Bronchial epithelial cell (primary cell): ENCODE measurements at regions not wholly inside any gene's neighbourhood (a gene's known extent, or its start where the extent isn't known, plus 50 kb on each side); places are given as distances from the start of the nearest gene placed in this dataset.

Experiments used
- DNase-seq: peaks from one replicate; pipeline ENCODE4 v3.0.0-alpha.2; 2010; ENCODE audit warnings: low read depth
- FAIRE-seq: peaks from 2 replicates; lab custom pipeline; 2011; peaks lifted over from hg19 to GRCh38; lab: Jason Lieb, UNC
- H3K27me3 ChIP-seq: 2 replicates; pipeline ENCODE4 v1.5.1; 2011; ENCODE audit warnings: low read length; ENCODE audit not compliant: control insufficient read depth, insufficient read depth
- H3K36me3 ChIP-seq: 2 replicates; pipeline ENCODE4 v1.5.1; 2011; ENCODE audit warnings: low read length; ENCODE audit not compliant: control insufficient read depth, insufficient read depth
- H3K4me3 ChIP-seq: 2 replicates; pipeline ENCODE4 v1.5.1; 2011; ENCODE audit warnings: mild to moderate bottlenecking, low read depth, low read length, control low read depth
- CTCF ChIP-seq: IDR thresholded peaks from 2 replicates; pipeline ENCODE4 v1.5.1; 2011; ENCODE audit warnings: mild to moderate bottlenecking, moderate library complexity, low read length, control low read depth, inconsistent platforms; ENCODE audit not compliant: insufficient read depth, severe bottlenecking

- no peak overlapping the region for H3K4me3 ChIP-seq
- H3K36me3 ChIP-seq: no peaks in the 10 kb centered on the region
- no peak for FAIRE-seq
- no peak for DNase-seq
- no peaks in the 10 kb centered on the region for H3K27me3 ChIP-seq
- no peak for TF ChIP-seq CTCF
Measured at GRCh38 chr13:29996316-29996715, 145.9 kb upstream of the UBL3 start.

- H3K27me3 ChIP-seq: no peaks in the 10 kb centered on the region
- FAIRE-seq: no peak
- no peak for DNase-seq
- H3K4me3 ChIP-seq: no peak overlapping the region
- no peaks in the 10 kb centered on the region for H3K36me3 ChIP-seq
- no peak for TF ChIP-seq CTCF
Measured at GRCh38 chr13:29994911-29995595, 144.6 kb upstream of the UBL3 start.

- DNase-seq (peak; percentile 33), FAIRE-seq (no peak)
- Histone ChIP-seq H3K36me3 (no peaks in the 10 kb centered on the region), H3K27me3 (no peaks in the 10 kb centered on the region), H3K4me3 (no peak overlapping the region)
- no peak for TF ChIP-seq CTCF
Measured at GRCh38 chr13:29993716-29994488, 143.5 kb upstream of the UBL3 start.

- no peaks in the 10 kb centered on the region for H3K36me3 ChIP-seq
- no peaks in the 10 kb centered on the region for H3K27me3 ChIP-seq
- DNase-seq (no peak), FAIRE-seq (no peak)
- no peak for TF ChIP-seq CTCF
- no peak overlapping the region for H3K4me3 ChIP-seq
Measured at GRCh38 chr13:29993196-29993595, 142.8 kb upstream of the UBL3 start.

GRCh38 chr13:29991343-29991742, 140.9 kb upstream of the UBL3 start:
- DNase-seq (peak; percentile 83), FAIRE-seq (no peak)
- TF ChIP-seq CTCF: no peak
- Histone ChIP-seq H3K27me3 (no peaks in the 10 kb centered on the region), H3K4me3 (no peak overlapping the region), H3K36me3 (no peaks in the 10 kb centered on the region)
